ENCODE measurements at regions not wholly inside any gene's neighbourhood (a gene's known extent, or its start where the extent isn't known, plus 50 kb on each side); places are given as distances from the start of the nearest gene placed in this dataset.
"Not testable (repeated sequence)": the region's sequence is repeated elsewhere in the genome, so short reads cannot be mapped to it uniquely, and the experiment has no call there.

GRCh38 chr3:67127254-67127653, 129.1 kb downstream of the KBTBD8 start:
- intact Hi-C loops (cut with DNase I): no loop called here
- no peak for DNase-seq

- DNase-seq: no peak
Observed at GRCh38 chr3:67142432-67142831, 144.3 kb downstream of the KBTBD8 start.

DNA sequence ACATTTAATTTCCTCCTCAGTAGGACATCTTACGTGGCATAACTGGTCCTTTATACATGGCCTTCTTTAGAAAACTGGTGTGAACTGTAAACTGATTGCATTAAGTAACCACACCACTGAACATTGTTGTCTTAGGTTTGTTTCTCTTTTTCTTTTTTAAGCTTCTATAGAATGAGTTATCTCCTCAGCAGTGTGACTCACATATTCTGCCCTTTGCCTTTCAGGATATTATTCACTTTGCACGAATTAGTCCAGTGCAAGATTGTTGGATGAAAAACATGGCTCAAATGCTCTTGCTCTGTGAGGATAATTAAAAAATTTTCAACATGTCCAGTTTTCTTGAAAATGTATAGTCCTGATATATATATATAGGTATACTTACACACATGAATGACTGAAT, 147.6 kb downstream of the KBTBD8 start:
- no peak for DNase-seq
- intact Hi-C loops (cut with DNase I): no loop called here

More at GRCh38 chr3:67142432-67142831, 144.3 kb downstream of the KBTBD8 start:
- intact Hi-C loops (cut with DNase I): no loop called here

DNA sequence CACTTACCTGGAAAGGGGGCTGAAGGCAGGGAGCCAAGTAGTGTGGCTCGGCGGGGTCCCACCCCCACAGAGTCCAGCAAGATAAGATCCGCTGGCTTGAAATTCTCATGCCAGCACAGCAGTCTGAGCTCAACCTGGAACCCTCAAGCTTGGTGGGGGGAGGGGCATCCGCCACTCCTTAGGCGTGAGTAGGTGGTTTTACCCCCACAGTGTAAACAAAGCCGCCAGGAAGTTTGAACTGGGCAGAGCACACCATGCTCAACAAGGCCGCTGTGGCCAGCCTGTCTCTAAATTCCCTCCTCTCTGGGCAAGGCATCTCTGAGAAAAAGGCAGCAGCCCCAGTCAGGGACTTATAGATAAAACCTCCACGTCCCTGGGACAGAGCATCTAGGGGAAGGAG, 156.3 kb downstream of the KBTBD8 start:
- intact Hi-C loops (cut with DNase I): no loop called here
- no peak for DNase-seq

DNA sequence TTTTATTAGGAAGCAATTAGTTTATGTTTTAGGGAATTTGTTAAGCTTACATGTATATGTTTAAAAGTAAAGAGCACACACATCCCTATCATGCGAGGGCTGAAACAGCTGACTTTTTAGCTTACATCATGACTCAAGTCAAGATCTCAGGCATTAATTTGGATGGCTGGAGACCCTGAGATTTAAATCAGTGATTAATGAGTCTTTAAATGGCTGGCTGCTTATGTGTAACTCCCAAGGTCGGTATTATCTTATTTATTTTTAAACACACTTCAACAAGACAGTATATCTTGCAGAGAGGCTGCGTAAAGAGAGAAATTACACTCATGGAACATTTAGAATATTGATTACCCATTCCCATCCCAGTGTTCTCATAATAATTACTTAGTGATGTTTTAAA, 169.4 kb downstream of the KBTBD8 start:
- intact Hi-C loops (cut with DNase I): no loop called here
- no peak for DNase-seq

DNA sequence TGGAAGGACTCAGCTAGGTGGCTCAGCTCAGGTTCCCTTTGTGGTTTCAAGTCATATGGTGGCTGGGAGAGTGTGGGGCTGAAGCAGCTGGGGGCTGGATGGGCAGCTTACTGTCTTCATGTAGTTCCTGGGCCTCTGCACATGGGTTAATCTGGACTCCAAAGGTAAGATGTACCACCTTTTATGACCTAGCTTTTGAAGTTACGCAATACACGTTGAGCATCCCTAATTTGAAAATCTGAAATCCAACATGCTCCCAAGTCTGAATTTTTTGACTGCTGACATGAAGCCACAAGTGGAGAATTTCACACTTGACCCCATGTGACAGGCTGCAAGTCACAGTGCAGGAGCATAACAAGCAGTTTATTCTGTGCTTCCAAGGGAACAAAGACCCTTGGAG, 173.7 kb downstream of the KBTBD8 start:
- intact Hi-C loops (cut with DNase I): no loop called here
- no peak for DNase-seq

DNA sequence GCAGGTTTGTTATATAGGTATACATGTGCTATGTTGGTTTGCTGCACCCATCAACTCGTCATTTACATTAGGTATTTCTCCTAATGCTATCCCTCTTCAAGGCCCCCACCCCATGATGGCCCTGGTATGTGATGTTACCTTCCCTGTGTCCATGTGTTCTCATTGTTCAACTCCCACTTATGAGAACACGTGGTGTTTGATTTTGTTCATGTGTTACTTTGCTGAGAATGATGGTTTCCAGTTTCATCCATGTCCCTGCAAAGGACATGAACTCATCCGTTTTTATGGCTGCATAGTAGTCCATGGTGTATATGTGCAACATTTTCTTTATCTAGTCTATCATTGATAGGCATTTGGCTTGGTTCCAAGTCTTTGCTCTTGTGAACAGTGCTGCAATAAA, 175.0 kb downstream of the KBTBD8 start:
- DNase-seq; intact Hi-C loops (cut with DNase I): not testable (repeated sequence)

- DNase-seq: peak in 2 of 42 donors; percentile 3 to 9
- intact Hi-C loops (cut with DNase I): no loop called here
Observed at GRCh38 chr3:67176396-67176795, 178.3 kb downstream of the KBTBD8 start.

DNA sequence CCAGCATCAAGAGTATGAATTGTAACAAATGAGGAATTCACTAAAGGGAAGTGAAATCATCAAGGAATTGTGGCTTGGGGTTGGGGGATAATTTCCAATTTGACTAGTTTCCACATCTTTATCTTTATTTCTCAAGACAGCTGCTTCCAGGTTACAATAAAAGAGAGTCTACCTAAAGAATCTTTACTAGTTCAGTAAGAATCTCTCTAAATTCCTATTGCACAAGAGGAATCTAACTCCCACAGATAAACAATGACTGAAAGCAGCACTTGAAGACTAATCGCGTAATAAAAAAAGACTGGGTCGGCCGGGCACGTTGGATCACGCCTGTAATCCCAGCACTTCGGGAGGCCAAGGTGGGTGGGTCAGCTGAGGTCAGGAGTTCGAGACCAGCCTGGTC, 194.4 kb downstream of the KBTBD8 start:
- DNase-seq: no peak
- intact Hi-C loops (cut with DNase I): no loop called here

GRCh38 chr3:67196677-67197076, 198.6 kb downstream of the KBTBD8 start:
- no peak for DNase-seq
- intact Hi-C loops (cut with DNase I): no loop called here

DNA sequence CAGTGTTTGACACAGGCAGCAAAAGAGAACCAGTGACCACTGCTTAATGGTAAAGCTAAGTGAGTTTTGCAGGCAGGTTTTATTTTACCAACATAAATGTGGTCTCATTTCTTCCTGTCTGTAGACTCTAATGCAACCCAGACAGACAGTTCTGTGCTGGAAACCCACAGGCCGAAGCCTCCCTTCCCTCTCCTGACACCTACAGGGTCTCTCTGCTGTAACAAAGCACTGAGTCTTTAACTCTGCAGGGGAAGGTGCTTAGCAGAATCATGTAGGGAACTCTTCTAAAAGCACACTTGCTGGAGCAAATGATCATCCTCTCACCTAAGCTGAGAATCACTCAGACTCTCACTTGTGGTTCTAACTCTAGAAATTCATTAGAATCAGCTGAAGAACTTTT, 200.3 kb downstream of the KBTBD8 start:
- intact Hi-C loops (cut with DNase I): no loop called here
- no peak for DNase-seq

DNA sequence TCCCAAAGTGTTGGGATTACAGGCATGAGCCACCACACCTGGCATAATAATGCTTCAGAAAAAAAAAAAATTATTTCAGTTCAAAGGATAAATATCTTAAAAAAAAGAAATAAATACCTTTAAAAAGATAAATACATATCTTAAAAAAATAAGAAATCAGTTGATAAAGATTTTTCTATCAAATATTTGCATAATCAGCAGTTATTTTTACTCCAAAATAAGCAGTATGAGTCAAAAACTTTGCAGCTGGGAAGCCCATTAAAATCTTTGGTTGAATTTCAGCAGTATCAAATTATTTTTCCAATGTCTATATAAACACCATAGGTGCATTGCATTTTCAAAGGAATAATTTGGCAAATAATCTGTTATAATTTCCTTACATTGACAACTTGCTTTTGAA, 202.5 kb downstream of the KBTBD8 start:
- DNase-seq: no peak
- intact Hi-C loops (cut with DNase I): no loop called here

GRCh38 chr3:67201026-67201425, 202.9 kb downstream of the KBTBD8 start:
- intact Hi-C loops (cut with DNase I): no loop called here

GRCh38 chr3:67202053-67202452, 203.9 kb downstream of the KBTBD8 start:
- DNase-seq: no peak

More at GRCh38 chr3:67201026-67201425, 202.9 kb downstream of the KBTBD8 start:
- DNase-seq: no peak

GRCh38 chr3:67204951-67205350, 206.8 kb downstream of the KBTBD8 start:
- no peak for DNase-seq
- intact Hi-C loops (cut with DNase I): no loop called here

More at GRCh38 chr3:67202053-67202452, 203.9 kb downstream of the KBTBD8 start:
- intact Hi-C loops (cut with DNase I): no loop called here

DNA sequence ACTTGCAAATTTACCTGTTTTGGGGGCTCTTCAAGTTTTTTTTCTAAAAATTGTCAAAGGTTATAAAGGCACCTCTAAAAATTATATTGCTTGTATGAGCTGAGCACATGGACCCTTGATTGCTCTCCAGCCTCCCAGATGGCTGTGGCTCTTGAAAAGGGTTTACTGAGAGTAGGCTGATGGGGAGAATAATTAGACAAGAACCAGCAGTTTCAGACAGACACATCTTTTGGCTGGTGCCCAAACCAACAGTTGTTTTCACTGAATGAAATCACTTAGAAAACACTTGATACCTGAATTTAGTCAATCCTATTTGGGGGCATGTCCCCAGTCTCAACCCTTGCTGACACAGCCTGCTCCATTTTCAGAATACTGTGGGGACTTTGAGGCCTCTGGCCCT, 217.6 kb downstream of the KBTBD8 start:
- intact Hi-C loops (cut with DNase I): no loop called here
- DNase-seq: no peak

GRCh38 chr3:67227030-67227429, 228.9 kb downstream of the KBTBD8 start:
- intact Hi-C loops (cut with DNase I): no loop called here
- no peak for DNase-seq

- no peak for DNase-seq
- intact Hi-C loops (cut with DNase I): no loop called here
Observed at GRCh38 chr3:67228136-67228535, 230.0 kb downstream of the KBTBD8 start.

DNA sequence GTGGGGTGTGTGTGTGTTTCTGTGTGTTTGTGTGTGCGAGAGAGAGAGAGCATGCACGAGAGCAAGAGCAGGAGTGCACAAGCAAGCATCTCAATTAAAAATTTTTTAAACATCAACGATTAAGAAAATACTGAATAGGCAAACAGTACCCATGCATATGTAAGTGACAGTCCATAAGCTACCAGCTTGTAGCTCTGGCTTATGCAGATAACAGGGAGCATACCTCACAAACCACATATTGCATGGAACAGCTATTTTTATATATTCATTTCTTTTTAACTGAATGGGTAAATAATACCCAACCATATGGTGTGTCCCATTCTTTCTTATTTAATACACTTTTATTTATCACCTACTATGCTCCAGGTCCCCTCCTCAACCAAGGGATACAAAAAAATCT, 234.5 kb downstream of the KBTBD8 start:
- intact Hi-C loops (cut with DNase I): no loop called here
- no peak for DNase-seq

DNA sequence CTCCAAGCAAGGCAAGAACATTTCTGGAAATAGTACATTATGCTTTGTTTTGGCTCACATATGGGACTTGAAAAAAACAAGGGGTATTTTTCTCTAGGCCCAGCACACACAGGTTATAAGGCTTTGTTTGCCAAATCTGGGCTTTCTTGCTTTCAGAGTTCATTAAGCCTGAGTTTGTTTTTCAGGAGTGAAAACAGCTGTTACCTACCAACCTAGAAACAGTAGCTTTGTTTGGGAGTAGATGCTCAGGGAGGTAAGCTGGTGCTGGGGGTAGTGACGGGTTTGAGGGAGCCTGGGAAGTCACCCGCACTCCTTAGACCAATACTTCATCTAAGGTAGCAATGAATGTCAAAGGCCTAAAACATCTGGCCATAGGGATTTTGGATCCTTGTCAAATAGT, 241.2 kb downstream of the KBTBD8 start:
- intact Hi-C loops (cut with DNase I): no loop called here
- no peak for DNase-seq

DNA sequence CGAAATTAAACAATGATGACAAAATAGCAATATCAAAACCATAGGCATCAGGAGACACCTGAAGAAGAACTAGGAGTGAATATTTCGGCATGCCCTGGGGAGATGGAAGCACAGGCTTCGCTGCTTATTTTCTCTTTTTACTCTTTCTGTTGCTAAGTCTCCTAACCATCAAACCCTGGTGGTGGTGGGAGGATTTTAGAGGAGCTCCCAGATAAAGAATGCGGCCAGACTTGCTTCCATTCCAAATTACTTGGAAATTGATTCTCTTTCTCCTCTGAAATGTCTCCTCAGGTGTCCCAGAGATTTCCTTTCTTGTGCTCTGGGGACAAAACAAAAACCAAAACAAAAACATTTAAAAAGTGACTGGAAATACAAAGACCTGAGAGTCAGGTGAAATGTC, 243.0 kb downstream of the KBTBD8 start:
- no peak for DNase-seq
- intact Hi-C loops (cut with DNase I): no loop called here

DNA sequence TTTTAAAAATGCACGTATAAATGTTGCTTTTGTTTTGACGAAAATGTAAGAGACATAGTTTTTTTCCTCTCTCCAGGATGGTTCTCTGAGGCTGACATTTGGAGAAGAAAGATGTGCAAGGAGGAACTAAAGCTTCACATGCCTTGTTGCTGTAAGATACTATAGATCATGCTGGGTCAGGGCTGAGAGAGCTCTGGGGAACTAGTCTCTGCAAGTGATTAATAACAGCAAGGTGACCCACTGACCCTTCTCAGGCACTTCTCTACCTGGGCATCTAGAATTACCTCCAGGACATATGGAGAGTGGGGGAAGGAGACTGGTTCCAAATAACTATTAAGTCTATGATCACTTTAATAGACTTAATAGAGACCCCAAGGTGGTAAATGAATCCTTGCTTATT, 246.0 kb downstream of the KBTBD8 start:
- intact Hi-C loops (cut with DNase I): no loop called here
- DNase-seq: no peak
